Activated CD8-positive, alpha-beta T cell treated with anti-CD3 and anti-CD28 coated beads for 36 hours (primary cell): ENCODE measurements at regions not wholly inside any gene's neighbourhood (a gene's known extent, or its start where the extent isn't known, plus 50 kb on each side); places are given as distances from the start of the nearest gene placed in this dataset.
"Not testable (repeated sequence)": the region's sequence is repeated elsewhere in the genome, so short reads cannot be mapped to it uniquely, and the experiment has no call there.

Experiments
- ATAC-seq: fragments of 200-7000 bp; cut with Tn5 transposase; one replicate; pipeline ENCODE4 v1.10.0; 2021; ENCODE audit warnings: mild to moderate bottlenecking, moderate library complexity
- CTCF ChIA-PET: fragments of 350-600 bp; sonication (Branson Sonifier 250); formaldehyde crosslinking; loops from one replicate; lab custom pipeline; 2021; ENCODE audit warnings: antibody characterized with exemption; lab: Charles Lee
- POLR2A ChIA-PET: fragments of 350-600 bp; sonication (Branson Sonifier 250); formaldehyde crosslinking; loops from one replicate; lab custom pipeline; 2021; ENCODE audit warnings: antibody characterized with exemption; lab: Charles Lee
- DNase-seq: peaks from one replicate; pipeline ENCODE4 v3.0.0-alpha.2; 2020
- H3K27ac Mint-ChIP-seq: one replicate; pipeline ENCODE4 v1.8.0; 2021; ENCODE audit warnings: mild to moderate bottlenecking, mixed read lengths
- H3K27me3 Mint-ChIP-seq: one replicate; pipeline ENCODE4 v1.8.0; 2021; ENCODE audit warnings: mixed read lengths
- H3K36me3 Mint-ChIP-seq: one replicate; pipeline ENCODE4 v1.8.0; 2021; ENCODE audit warnings: low read depth, mixed read lengths
- H3K4me1 Mint-ChIP-seq: one replicate; pipeline ENCODE4 v1.8.0; 2021; ENCODE audit warnings: low read depth, mixed read lengths
- H3K4me3 Mint-ChIP-seq: one replicate; pipeline ENCODE4 v1.8.0; 2021; ENCODE audit warnings: mild to moderate bottlenecking, moderate library complexity, mixed read lengths
- H3K9me3 Mint-ChIP-seq: one replicate; pipeline ENCODE4 v1.8.0; 2021; ENCODE audit warnings: mixed read lengths
- intact Hi-C: fragments of 100-400 bp; cut with micrococcal nuclease; formaldehyde crosslinking; loops from one replicate; pipeline ENCODE4 v1.10.0; 2022
- TF ChIP-seq, protein P1 (sequence below): fragments of 200-600 bp; IDR thresholded peaks from one replicate; pipeline ENCODE4 v1.8.0; 2022; ENCODE audit warnings: antibody characterized with exemption, mild to moderate bottlenecking

- TF ChIP-seq, protein P1, sequence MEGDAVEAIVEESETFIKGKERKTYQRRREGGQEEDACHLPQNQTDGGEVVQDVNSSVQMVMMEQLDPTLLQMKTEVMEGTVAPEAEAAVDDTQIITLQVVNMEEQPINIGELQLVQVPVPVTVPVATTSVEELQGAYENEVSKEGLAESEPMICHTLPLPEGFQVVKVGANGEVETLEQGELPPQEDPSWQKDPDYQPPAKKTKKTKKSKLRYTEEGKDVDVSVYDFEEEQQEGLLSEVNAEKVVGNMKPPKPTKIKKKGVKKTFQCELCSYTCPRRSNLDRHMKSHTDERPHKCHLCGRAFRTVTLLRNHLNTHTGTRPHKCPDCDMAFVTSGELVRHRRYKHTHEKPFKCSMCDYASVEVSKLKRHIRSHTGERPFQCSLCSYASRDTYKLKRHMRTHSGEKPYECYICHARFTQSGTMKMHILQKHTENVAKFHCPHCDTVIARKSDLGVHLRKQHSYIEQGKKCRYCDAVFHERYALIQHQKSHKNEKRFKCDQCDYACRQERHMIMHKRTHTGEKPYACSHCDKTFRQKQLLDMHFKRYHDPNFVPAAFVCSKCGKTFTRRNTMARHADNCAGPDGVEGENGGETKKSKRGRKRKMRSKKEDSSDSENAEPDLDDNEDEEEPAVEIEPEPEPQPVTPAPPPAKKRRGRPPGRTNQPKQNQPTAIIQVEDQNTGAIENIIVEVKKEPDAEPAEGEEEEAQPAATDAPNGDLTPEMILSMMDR, result no peak
- peaks cover 4% of the 10 kb centered on the region for H3K9me3 Mint-ChIP-seq
- no peak for ATAC-seq
- ChIA-PET POLR2A (no interaction called here), CTCF (no interaction called here)
- intact Hi-C loops, result no loop called here
- H3K4me3 Mint-ChIP-seq, result no peak overlapping the region
- H3K27me3 Mint-ChIP-seq, result no peaks in the 10 kb centered on the region
- H3K36me3 Mint-ChIP-seq, result no peaks in the 10 kb centered on the region
- no peak for DNase-seq
- H3K27ac Mint-ChIP-seq, result no peak overlapping the region
- no peaks in the 10 kb centered on the region for H3K4me1 Mint-ChIP-seq
Observed at GRCh38 chr3:182342252-182342651, 451.1 kb upstream of the ATP11B start.

DNA sequence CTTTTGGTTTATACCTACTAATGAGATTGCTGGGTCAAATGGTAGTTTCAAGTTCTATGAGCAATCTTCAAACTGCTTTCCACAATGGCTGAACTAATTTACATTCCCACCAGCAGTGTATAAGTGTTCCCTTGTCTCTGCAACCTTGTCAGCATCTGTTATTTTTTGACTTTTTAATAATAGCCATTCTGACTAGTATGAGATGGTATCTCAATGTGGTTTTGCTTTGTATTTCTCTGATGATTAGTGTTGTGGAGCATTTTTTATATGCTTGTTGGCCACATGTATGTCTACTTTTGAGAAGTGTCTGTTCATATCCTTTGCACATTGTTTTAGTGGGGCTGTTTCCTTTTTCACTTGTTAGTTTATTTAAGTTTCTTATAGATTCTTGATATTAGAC lies 449.3 kb upstream of the ATP11B start:
- ATAC-seq, DNase-seq, CTCF ChIA-PET, H3K4me3 Mint-ChIP-seq, H3K9me3 Mint-ChIP-seq, POLR2A ChIA-PET, H3K27ac Mint-ChIP-seq, H3K36me3 Mint-ChIP-seq, H3K27me3 Mint-ChIP-seq, intact Hi-C loops, H3K4me1 Mint-ChIP-seq: not testable (repeated sequence)

GRCh38 chr3:182349051-182349450 lies 444.3 kb upstream of the ATP11B start:
- Mint-ChIP-seq H3K9me3 (peaks cover 2% of the 10 kb centered on the region), H3K4me1 (no peaks in the 10 kb centered on the region), H3K27me3 (no peaks in the 10 kb centered on the region), H3K27ac (no peak overlapping the region), H3K36me3 (no peaks in the 10 kb centered on the region), H3K4me3 (no peak overlapping the region)
- intact Hi-C loops, result no loop called here
- ChIA-PET POLR2A (no interaction called here), CTCF (no interaction called here)
- DNase-seq (no peak), ATAC-seq (no peak)
- TF ChIP-seq, protein P1, result no peak

DNA sequence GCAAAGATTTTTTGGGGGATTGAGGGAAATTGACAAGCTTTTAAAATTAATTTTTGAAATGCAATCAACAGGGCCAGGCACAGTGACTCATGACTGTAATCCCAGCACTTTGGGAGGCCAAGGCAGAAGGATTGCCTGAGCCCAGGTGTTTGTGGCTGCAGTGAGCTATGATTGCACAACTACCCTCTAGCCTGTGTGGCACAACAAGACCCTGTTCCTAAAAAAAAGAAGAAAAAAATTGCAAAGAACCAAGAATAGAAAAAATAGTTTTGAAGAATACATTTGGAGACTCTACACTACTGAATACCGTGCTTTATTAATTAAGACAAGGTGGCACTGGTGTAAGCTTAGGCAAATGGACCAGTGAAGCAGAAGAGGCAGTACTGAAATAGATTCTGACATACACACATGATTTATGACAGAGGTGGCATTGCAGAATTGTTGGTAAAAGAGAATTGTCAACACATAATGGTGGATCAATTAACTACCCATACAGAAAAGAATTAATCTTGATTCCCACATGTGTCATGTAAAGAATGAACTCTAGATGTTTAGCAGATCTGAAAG lies 443.3 kb upstream of the ATP11B start:
- ChIA-PET CTCF (no interaction called here), POLR2A (no interaction called here)
- Mint-ChIP-seq H3K9me3 (no peaks in the 10 kb centered on the region), H3K36me3 (no peaks in the 10 kb centered on the region), H3K27me3 (no peaks in the 10 kb centered on the region), H3K4me3 (no peak overlapping the region), H3K4me1 (no peaks in the 10 kb centered on the region), H3K27ac (no peak overlapping the region)
- TF ChIP-seq, protein P1, result no peak
- DNase-seq, result no peak
- no peak for ATAC-seq
- intact Hi-C loops, result no loop called here

DNA sequence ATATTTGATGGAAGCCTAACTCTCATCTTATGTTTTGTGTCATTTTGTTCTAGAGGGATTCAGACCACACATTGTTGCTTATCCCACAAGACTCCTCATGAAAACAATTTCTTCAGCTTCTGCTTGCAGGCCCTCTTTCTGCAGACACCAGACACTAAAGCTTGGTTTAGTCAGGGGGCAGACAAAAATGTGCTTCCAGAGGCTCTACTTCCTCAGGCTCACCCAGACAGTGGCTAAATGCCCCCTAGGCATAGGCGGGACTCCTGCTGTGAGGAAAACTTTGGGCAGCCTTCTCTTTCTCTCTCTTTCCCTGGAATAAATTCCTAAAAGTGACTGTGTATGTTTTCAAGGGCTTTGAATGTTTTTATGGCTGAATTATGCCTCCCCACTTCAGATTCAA lies 435.4 kb upstream of the ATP11B start:
- intact Hi-C loops, result no loop called here
- ATAC-seq (no peak), DNase-seq (no peak)
- ChIA-PET POLR2A (no interaction called here), CTCF (no interaction called here)
- TF ChIP-seq, protein P1, result no peak
- Mint-ChIP-seq H3K4me3 (no peak overlapping the region), H3K27ac (no peak overlapping the region), H3K36me3 (no peaks in the 10 kb centered on the region), H3K4me1 (no peaks in the 10 kb centered on the region), H3K9me3 (no peaks in the 10 kb centered on the region), H3K27me3 (no peaks in the 10 kb centered on the region)

DNA sequence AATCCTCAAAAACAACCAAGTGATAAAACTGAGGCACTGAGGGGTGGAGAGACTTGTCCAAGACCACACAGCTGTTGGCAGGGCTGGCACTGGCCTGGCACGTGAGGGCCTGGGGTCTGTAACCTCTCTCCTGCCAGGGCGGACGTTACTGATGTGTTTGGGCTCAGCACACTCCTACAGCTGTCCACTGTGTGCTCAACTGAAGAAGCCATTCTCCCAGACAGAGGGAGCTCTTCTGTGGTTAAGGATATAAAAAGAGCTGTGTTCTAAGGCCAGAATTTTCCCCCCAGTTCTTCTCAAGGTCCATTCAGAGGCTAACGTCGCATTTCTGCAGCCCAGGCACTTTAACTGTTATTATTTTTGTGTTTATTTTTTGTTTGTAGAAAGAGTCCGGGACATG lies 429.0 kb upstream of the ATP11B start:
- Mint-ChIP-seq H3K36me3 (no peaks in the 10 kb centered on the region), H3K4me3 (no peak overlapping the region), H3K9me3 (no peaks in the 10 kb centered on the region), H3K27me3 (no peaks in the 10 kb centered on the region), H3K4me1 (no peaks in the 10 kb centered on the region), H3K27ac (no peak overlapping the region)
- intact Hi-C loops, result no loop called here
- ATAC-seq (no peak), DNase-seq (no peak)
- ChIA-PET CTCF (no interaction called here), POLR2A (no interaction called here)
- TF ChIP-seq, protein P1, result no peak
